OCI-LY7 (cell line): ENCODE measurements at regions not wholly inside any gene's neighbourhood (a gene's known extent, or its start where the extent isn't known, plus 50 kb on each side); places are given as distances from the start of the nearest gene placed in this dataset.

Experiments
- CTCF ChIP-seq: fragments of 200-600 bp; sonication (generic); conservative IDR thresholded peaks from 2 replicates; pipeline ENCODE4 v1.5.1; 2014; ENCODE audit warnings: mild to moderate bottlenecking, antibody characterized with exemption, low read length, moderate library complexity, mixed read lengths
- EZH2phosphoT487 ChIP-seq: fragments of 200-600 bp; sonication (generic); IDR thresholded peaks from 2 replicates; pipeline ENCODE4 v1.6.1; 2018; ENCODE audit warnings: low read depth, borderline replicate concordance, mild to moderate bottlenecking, mixed run types, antibody characterized with exemption, low read length, moderate library complexity, mixed read lengths

- TF ChIP-seq EZH2phosphoT487 (no peak), CTCF (no peak)
These were observed 175.6 kb downstream of the FOXA2 start for GRCh38 chr20:22408521-22409402.
